ENCODE measurements at regions not wholly inside any gene's neighbourhood (a gene's known extent, or its start where the extent isn't known, plus 50 kb on each side); places are given as distances from the start of the nearest gene placed in this dataset.

- no peak for TF ChIP-seq EP300 (IDR thresholded peaks at IDR 0.05)
- no peak for TF ChIP-seq POLR2A (IDR thresholded peaks at IDR 0.05)
Observed at GRCh38 chr10:104576611-104577010, 64.5 kb upstream of the SORCS3 start.
